MM.1S (cell line): ENCODE measurements at regions not wholly inside any gene's neighbourhood (a gene's known extent, or its start where the extent isn't known, plus 50 kb on each side); places are given as distances from the start of the nearest gene placed in this dataset.

ENCODE experiments used
- DNase-seq: peaks from one replicate; pipeline ENCODE4 v3.0.0-alpha.2; 2015
- H2AFZ ChIP-seq: fragments of 300-600 bp; sonication (generic); 2 replicates; pipeline ENCODE4 v1.6.0; 2016; ENCODE audit warnings: antibody characterized with exemption, low read length
- H3F3A ChIP-seq: fragments of 300-600 bp; sonication (generic); 2 replicates; pipeline ENCODE4 v1.6.1; 2016; ENCODE audit warnings: mild to moderate bottlenecking, antibody characterized with exemption, low read length, moderate library complexity, mixed read lengths; ENCODE audit not compliant: insufficient read depth
- H3K27ac ChIP-seq: fragments of 300-600 bp; sonication (generic); 2 replicates; pipeline ENCODE4 v1.5.1; 2016; ENCODE audit warnings: mild to moderate bottlenecking, low read length
- H3K27me3 ChIP-seq: fragments of 300-600 bp; sonication (generic); replicated peaks from 2 replicates; pipeline ENCODE4 v1.6.0; 2016; ENCODE audit warnings: low read length; ENCODE audit not compliant: insufficient read depth
- H3K36me3 ChIP-seq: fragments of 300-600 bp; sonication (generic); replicated peaks from 2 replicates; pipeline ENCODE4 v1.6.1; 2016; ENCODE audit warnings: mild to moderate bottlenecking, low read length, mixed read lengths; ENCODE audit not compliant: insufficient read depth
- H3K4me1 ChIP-seq: fragments of 300-600 bp; sonication (generic); 2 replicates; pipeline ENCODE4 v1.6.1; 2016; ENCODE audit warnings: low read length, mixed read lengths
- H3K4me2 ChIP-seq: fragments of 300-600 bp; sonication (generic); 2 replicates; pipeline ENCODE4 v1.6.0; 2016; ENCODE audit warnings: low read depth, low read length
- H3K4me3 ChIP-seq: fragments of 300-600 bp; sonication (generic); 2 replicates; pipeline ENCODE4 v1.5.1; 2016; ENCODE audit warnings: low read length, mixed read lengths
- H3K79me2 ChIP-seq: fragments of 300-600 bp; sonication (generic); 2 replicates; pipeline ENCODE4 v1.6.1; 2016; ENCODE audit warnings: mixed run types, low read length, mixed read lengths
- H3K9ac ChIP-seq: fragments of 300-600 bp; sonication (generic); 2 replicates; pipeline ENCODE4 v1.6.1; 2016; ENCODE audit warnings: low read length, mixed read lengths
- H3K9me2 ChIP-seq: fragments of 300-600 bp; sonication (generic); replicated peaks from 2 replicates; pipeline ENCODE4 v1.6.1; 2016; ENCODE audit warnings: mild to moderate bottlenecking, low read length, mixed read lengths; ENCODE audit not compliant: insufficient read depth
- H3K9me3 ChIP-seq: fragments of 300-600 bp; sonication (generic); replicated peaks from 2 replicates; pipeline ENCODE4 v1.6.1; 2016; ENCODE audit warnings: mild to moderate bottlenecking, low read length, mixed read lengths; ENCODE audit not compliant: insufficient read depth
- H4K20me1 ChIP-seq: fragments of 300-600 bp; sonication (generic); 2 replicates; pipeline ENCODE4 v1.6.1; 2016; ENCODE audit warnings: mild to moderate bottlenecking, low read length, moderate library complexity, mixed read lengths; ENCODE audit not compliant: insufficient read depth
- EZH2 ChIP-seq: fragments of 300-600 bp; sonication (generic); optimal IDR thresholded peaks from 2 replicates; pipeline ENCODE3; 2017; ENCODE audit warnings: low read depth, mild to moderate bottlenecking, antibody characterized with exemption, low read length, mixed read lengths
- EZH2phosphoT487 ChIP-seq: fragments of 300-600 bp; sonication (generic); IDR thresholded peaks from 2 replicates; pipeline ENCODE4 v1.6.1; 2018; ENCODE audit warnings: antibody characterized with exemption, low read length
- TF ChIP-seq, protein P1 (sequence below): fragments of 300-600 bp; sonication (generic); IDR thresholded peaks from 2 replicates; pipeline ENCODE4 v1.5.1; 2016; ENCODE audit warnings: antibody characterized with exemption, low read length, mixed read lengths

DNA sequence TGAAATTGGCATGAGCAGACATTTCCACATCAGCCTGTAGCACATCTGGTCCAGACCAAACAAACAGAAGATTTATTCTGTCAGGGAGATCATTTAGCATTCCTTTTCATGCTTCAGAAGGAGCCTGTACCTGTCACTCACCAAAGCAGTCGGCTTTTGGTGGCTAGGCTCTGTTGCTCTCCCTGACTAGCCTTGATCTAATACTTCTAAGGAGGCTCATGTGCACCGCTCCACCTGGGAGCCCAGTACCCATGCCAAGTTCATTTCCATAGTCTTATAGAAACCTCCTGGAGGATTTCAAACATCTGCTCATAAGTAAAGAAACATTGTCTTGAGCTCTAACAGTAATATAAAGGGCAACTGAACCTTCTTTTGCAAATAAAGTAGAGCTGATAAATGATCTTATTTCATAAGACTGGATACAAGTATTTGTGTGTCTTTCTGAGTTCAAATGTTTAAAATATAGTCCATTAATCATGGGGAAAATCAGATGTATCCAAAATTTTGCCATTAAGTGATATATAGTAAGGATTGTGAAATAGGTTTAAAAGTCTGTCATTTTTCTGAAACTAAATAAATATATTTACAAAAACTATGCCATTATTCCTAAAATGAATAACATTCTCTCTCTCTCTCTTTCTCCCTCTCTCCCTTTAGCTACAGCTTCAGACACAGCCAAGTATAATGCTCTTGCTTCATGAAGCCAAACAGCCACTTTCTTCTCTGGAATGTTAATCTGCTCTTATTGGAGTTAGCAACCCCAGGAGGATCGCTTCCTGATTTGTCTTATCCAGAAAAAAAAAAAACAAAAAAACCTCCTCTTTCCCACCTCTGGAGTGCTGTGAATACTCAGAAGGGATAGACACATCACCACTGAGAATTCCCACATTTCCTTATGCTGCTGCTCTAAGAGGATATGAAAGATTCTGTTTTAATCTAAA lies 192.7 kb upstream of the TFAP2D start:
- TF ChIP-seq, protein P1, sequence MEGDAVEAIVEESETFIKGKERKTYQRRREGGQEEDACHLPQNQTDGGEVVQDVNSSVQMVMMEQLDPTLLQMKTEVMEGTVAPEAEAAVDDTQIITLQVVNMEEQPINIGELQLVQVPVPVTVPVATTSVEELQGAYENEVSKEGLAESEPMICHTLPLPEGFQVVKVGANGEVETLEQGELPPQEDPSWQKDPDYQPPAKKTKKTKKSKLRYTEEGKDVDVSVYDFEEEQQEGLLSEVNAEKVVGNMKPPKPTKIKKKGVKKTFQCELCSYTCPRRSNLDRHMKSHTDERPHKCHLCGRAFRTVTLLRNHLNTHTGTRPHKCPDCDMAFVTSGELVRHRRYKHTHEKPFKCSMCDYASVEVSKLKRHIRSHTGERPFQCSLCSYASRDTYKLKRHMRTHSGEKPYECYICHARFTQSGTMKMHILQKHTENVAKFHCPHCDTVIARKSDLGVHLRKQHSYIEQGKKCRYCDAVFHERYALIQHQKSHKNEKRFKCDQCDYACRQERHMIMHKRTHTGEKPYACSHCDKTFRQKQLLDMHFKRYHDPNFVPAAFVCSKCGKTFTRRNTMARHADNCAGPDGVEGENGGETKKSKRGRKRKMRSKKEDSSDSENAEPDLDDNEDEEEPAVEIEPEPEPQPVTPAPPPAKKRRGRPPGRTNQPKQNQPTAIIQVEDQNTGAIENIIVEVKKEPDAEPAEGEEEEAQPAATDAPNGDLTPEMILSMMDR = no peak
- no peak for TF ChIP-seq EZH2
- TF ChIP-seq EZH2phosphoT487 = no peak
- Histone ChIP-seq H3K4me2 (no peak overlapping the region), H3K9ac (no peak overlapping the region), H3K79me2 (no peaks in the 10 kb centered on the region), H3K9me2 (no peaks in the 10 kb centered on the region), H3K36me3 (no peaks in the 10 kb centered on the region), H2AFZ (no peak overlapping the region), H3F3A (no peaks in the 10 kb centered on the region), H3K9me3 (no peaks in the 10 kb centered on the region), H4K20me1 (no peaks in the 10 kb centered on the region), H3K4me3 (no peak overlapping the region), H3K27me3 (no peaks in the 10 kb centered on the region), H3K4me1 (no peaks in the 10 kb centered on the region), H3K27ac (no peak overlapping the region)
- DNase-seq = no peak

DNA sequence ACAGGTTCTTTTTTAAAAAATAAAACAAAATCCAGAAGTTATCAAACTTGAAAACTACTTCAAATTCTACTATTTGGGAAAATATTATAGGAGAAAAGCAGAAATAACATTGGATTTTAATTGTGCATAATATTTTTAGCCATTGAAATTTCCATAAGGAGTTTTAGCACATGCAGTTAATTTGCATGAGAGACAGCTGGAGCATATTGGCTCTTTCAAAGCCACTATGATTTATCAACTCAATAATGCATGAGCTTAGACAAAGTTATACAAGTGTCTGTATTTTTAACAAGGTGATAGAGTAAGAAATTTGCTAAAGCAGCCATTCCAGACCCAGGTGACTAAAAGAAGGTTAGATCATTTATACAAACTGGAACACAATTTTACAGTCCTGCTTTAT lies 189.0 kb upstream of the TFAP2D start:
- no peaks in the 10 kb centered on the region for H3K9me2 ChIP-seq
- no peak overlapping the region for H3K4me2 ChIP-seq
- H3K27ac ChIP-seq = no peak overlapping the region
- no peaks in the 10 kb centered on the region for H3K79me2 ChIP-seq
- H3K27me3 ChIP-seq = no peaks in the 10 kb centered on the region
- H4K20me1 ChIP-seq = no peaks in the 10 kb centered on the region
- H3K4me3 ChIP-seq = no peak overlapping the region
- no peaks in the 10 kb centered on the region for H3K4me1 ChIP-seq
- H3F3A ChIP-seq = no peaks in the 10 kb centered on the region
- no peak for TF ChIP-seq EZH2phosphoT487
- TF ChIP-seq, protein P1 = no peak
- no peak for TF ChIP-seq EZH2
- H3K9me3 ChIP-seq = no peaks in the 10 kb centered on the region
- no peak overlapping the region for H3K9ac ChIP-seq
- no peaks in the 10 kb centered on the region for H3K36me3 ChIP-seq
- H2AFZ ChIP-seq = no peak overlapping the region
- DNase-seq = no peak

DNA sequence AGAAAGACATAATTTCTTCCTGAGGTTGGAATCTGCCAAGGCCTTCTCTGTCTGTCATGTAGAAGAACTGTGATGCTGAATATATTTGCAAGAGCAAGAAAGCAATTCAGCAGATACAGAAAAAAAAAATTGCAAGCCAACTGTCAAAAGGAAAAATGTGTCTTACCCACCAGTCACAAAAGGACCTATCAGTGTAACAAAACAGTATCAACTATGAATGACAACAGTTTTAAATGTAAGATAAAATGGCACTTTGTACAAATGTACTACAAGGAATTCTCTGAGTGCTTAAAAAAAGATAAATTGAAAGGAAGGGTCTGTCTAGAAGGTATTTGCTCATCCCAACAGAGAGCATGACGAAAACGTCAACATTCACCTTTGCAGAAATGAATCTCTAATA lies 185.3 kb upstream of the TFAP2D start:
- no peaks in the 10 kb centered on the region for H3K36me3 ChIP-seq
- H3K4me3 ChIP-seq = no peak overlapping the region
- no peaks in the 10 kb centered on the region for H3K9me3 ChIP-seq
- H3K4me1 ChIP-seq = no peaks in the 10 kb centered on the region
- no peaks in the 10 kb centered on the region for H3K79me2 ChIP-seq
- no peak overlapping the region for H3K4me2 ChIP-seq
- no peak overlapping the region for H2AFZ ChIP-seq
- no peaks in the 10 kb centered on the region for H3K27me3 ChIP-seq
- TF ChIP-seq EZH2phosphoT487 (no peak), EZH2 (no peak)
- TF ChIP-seq, protein P1 = no peak
- H4K20me1 ChIP-seq = no peaks in the 10 kb centered on the region
- H3K9ac ChIP-seq = no peak overlapping the region
- H3K9me2 ChIP-seq = no peaks in the 10 kb centered on the region
- no peaks in the 10 kb centered on the region for H3F3A ChIP-seq
- DNase-seq = no peak
- H3K27ac ChIP-seq = no peak overlapping the region
